Body of pancreas (tissue), 4 donors: ENCODE measurements at regions not wholly inside any gene's neighbourhood (a gene's known extent, or its start where the extent isn't known, plus 50 kb on each side); places are given as distances from the start of the nearest gene placed in this dataset.
A peak's percentile ranks its signal among the peaks of the same experiment; 100 is the strongest.
"Not testable (repeated sequence)": the region's sequence is repeated elsewhere in the genome, so short reads cannot be mapped to it uniquely, and the experiment has no call there.

ENCODE experiments used
- ATAC-seq: fragments of 150-250 bp; one replicate; pipeline ENCODE4 v1.9.1; 2016
- DNase-seq, 4 donors: peaks; one replicate each; pipeline ENCODE4 v3.0.0-alpha.2; 2019
- H3K27ac ChIP-seq, 4 donors: fragments of 200-600 bp; sonication (generic); 1 replicate in 3 of 4; 2 replicates in 1 of 4; pipeline versions ENCODE4 v1.5.1 to v1.6.1; 2016 to 2019; ENCODE audit warnings: mild to moderate bottlenecking in 1 of 4, mixed read lengths in 1 of 4, moderate library complexity in 1 of 4
- H3K27me3 ChIP-seq, 2 donors: fragments of 200-600 bp; sonication (generic); one replicate each; pipeline ENCODE4 v1.6.0; 2016; ENCODE audit warnings: mild to moderate bottlenecking in 1 of 2
- H3K36me3 ChIP-seq, 2 donors: fragments of 200-600 bp; sonication (generic); replicated peaks in 1 of 2; 2 replicates each; pipeline ENCODE4 v1.5.1; 2016; ENCODE audit warnings: low read depth in 2 of 2; ENCODE audit not compliant: insufficient read depth in 1 of 2
- H3K4me1 ChIP-seq: fragments of 200-600 bp; sonication (generic); one replicate; pipeline ENCODE4 v1.6.0; 2016
- H3K4me3 ChIP-seq, 2 donors: fragments of 200-600 bp; sonication (generic); 1 replicate in 1 of 2; 2 replicates in 1 of 2; pipeline ENCODE4 v1.5.1; 2016 to 2019
- H3K9me3 ChIP-seq, 3 donors: fragments of 200-600 bp; sonication (generic); 1 replicate in 2 of 3; 2 replicates in 1 of 3; pipeline ENCODE4 v1.5.1; 2016
- CTCF ChIP-seq, 7 experiments: fragments of 450-650 bp in 4 of 7; fragments of 200-600 bp in 3 of 7; sonication (generic) in 3 of 7; IDR thresholded peaks; one replicate each; pipeline ENCODE4 v1.5.1; 2016 to 2019; ENCODE audit warnings: antibody characterized with exemption in 7 of 7
- POLR2A ChIP-seq, 3 donors: fragments of 450-650 bp; IDR thresholded peaks; one replicate each; pipeline ENCODE4 v1.6.1; 2016; ENCODE audit warnings: antibody characterized with exemption in 3 of 3, mild to moderate bottlenecking in 2 of 3
- WGBS, 2 donors: methylation state at CpG; one replicate each; pipeline ENCODE4 v1.1.5; 2017; 5-methylcytosine and 5-hydroxymethylcytosine counted together
- intact Hi-C: fragments of 100-400 bp; cut with DNase I; formaldehyde crosslinking; loops from one replicate; pipeline ENCODE4 v1.15.1; 2023

DNA sequence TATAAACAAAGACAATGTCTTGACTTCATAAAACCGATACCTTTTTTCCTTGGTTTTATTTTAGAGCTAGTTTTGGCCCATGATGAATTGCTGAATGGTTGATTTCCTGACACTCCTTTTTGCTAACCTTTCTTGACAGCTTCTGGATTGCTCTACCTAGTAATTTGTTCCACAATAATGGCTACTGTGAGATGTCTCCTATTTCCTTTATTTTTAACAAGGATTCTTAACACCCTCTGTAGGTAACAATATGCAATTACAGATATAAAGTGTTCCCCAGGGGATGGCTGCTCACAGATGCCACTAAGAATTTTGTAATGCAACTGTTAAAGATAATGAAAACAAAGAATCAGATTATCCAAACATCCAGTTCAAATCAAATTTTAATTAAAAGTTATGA, 100.8 kb upstream of the ATP5MC3 start:
- H3K4me1 ChIP-seq: no peaks in the 10 kb centered on the region
- DNase-seq: no peak
- no peaks in the 10 kb centered on the region for H3K27me3 ChIP-seq
- H3K27ac ChIP-seq: no peak overlapping the region
- 89 to 92% methylated on average over 1 of the region's 1 CpG for whole genome bisulfite sequencing, 2 donors
- H3K36me3 ChIP-seq: no peaks in the 10 kb centered on the region
- TF ChIP-seq POLR2A (IDR thresholded peaks at IDR 0.05) (no peak), CTCF (IDR thresholded peaks at IDR 0.05) (peak in 6 of 7 experiments; percentile 31 to 63 (median 56))
- no peaks in the 10 kb centered on the region for H3K9me3 ChIP-seq
- intact Hi-C loops: no loop called here
- H3K4me3 ChIP-seq: no peak overlapping the region
- peak; percentile 79 for ATAC-seq

DNA sequence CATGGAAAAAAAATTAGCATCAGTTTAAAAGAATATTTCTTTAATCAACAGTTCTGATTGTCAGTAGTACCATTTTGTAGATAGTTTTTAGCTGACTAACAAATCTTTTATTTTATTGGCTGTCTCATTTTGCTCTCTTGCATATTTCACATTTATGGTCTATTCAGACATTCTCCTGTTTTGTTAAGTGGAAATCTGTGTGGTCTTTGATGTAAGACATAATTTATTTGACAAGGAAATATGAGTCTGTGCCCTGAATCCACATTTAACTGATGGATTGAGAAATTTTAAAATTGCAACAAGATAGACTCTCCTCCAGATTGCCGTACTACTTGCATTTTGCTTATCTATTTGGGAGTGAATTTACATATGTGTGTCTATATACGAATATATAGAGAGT, 96.3 kb upstream of the ATP5MC3 start:
- Histone ChIP-seq H3K9me3 (no peaks in the 10 kb centered on the region), H3K4me3 (no peak overlapping the region), H3K36me3 (no peaks in the 10 kb centered on the region), H3K27ac (no peak overlapping the region), H3K27me3 (no peaks in the 10 kb centered on the region), H3K4me1 (no peaks in the 10 kb centered on the region)
- TF ChIP-seq CTCF (IDR thresholded peaks at IDR 0.05): no peak
- TF ChIP-seq POLR2A (IDR thresholded peaks at IDR 0.05): no peak
- no peak for ATAC-seq
- 80 to 86% methylated on average over 2 of the region's 2 CpGs for WGBS, 2 donors
- no peak for DNase-seq
- intact Hi-C loops: no loop called here

GRCh38 chr2:175275539-175275938, 94.0 kb upstream of the ATP5MC3 start:
- 25 to 31% methylated on average over 2 of the region's 2 CpGs for WGBS, 2 donors
- no peak for TF ChIP-seq POLR2A (IDR thresholded peaks at IDR 0.05)
- no peak for DNase-seq

GRCh38 chr2:175259164-175259563, 77.7 kb upstream of the ATP5MC3 start:
- no peak for ATAC-seq
- WGBS, 2 donors: 96 to 100% methylated on average over 1 of the region's 1 CpG

More at GRCh38 chr2:175275539-175275938, 94.0 kb upstream of the ATP5MC3 start:
- intact Hi-C loops: no loop called here
- Histone ChIP-seq H3K4me3 (no peak overlapping the region), H3K27ac (no peak overlapping the region), H3K4me1 (no peaks in the 10 kb centered on the region), H3K36me3 (no peaks in the 10 kb centered on the region), H3K9me3 (no peaks in the 10 kb centered on the region), H3K27me3 (no peaks in the 10 kb centered on the region)
- ATAC-seq: no peak

GRCh38 chr2:175256806-175257585, 75.5 kb upstream of the ATP5MC3 start:
- no peak for TF ChIP-seq CTCF (IDR thresholded peaks at IDR 0.05)
- no peak for TF ChIP-seq POLR2A (IDR thresholded peaks at IDR 0.05)
- H3K27ac ChIP-seq: no peak overlapping the region

More at GRCh38 chr2:175259164-175259563, 77.7 kb upstream of the ATP5MC3 start:
- TF ChIP-seq CTCF (IDR thresholded peaks at IDR 0.05) (no peak), POLR2A (IDR thresholded peaks at IDR 0.05) (no peak)
- no peak overlapping the region for H3K4me3 ChIP-seq
- no peak overlapping the region for H3K27ac ChIP-seq
- DNase-seq: no peak
- no peaks in the 10 kb centered on the region for H3K27me3 ChIP-seq
- H3K9me3 ChIP-seq: no peaks in the 10 kb centered on the region
- H3K36me3 ChIP-seq: no peaks in the 10 kb centered on the region
- intact Hi-C loops: no loop called here
- no peaks in the 10 kb centered on the region for H3K4me1 ChIP-seq

DNA sequence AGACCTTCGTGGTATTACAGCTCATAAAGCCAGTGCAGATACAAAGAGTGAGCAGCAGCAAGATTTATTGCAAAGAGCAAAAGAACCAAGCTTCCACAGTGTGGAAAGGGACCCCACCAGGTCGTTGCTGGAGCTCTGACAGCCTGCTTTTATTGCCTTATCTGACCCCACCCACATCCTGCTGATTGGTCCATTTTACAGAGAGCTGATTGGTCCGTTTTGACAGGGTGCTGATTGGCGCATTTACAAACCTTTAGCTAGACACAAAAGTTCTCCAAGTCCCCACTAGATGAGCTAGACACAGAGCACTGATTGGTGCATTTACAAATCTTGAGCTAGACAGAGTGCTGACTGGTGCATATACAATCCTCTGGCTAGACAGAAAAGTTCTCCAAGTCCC, 74.9 kb upstream of the ATP5MC3 start:
- intact Hi-C loops, H3K36me3 ChIP-seq, DNase-seq, ATAC-seq, H3K27ac ChIP-seq, H3K27me3 ChIP-seq, H3K4me3 ChIP-seq, H3K4me1 ChIP-seq, H3K9me3 ChIP-seq: not testable (repeated sequence)
- 49 to 68% methylated on average over 4 of the region's 4 CpGs for WGBS, 2 donors

More at GRCh38 chr2:175256806-175257585, 75.5 kb upstream of the ATP5MC3 start:
- Histone ChIP-seq H3K4me1 (no peaks in the 10 kb centered on the region), H3K4me3 (no peak overlapping the region), H3K27me3 (no peaks in the 10 kb centered on the region), H3K9me3 (no peaks in the 10 kb centered on the region), H3K36me3 (no peaks in the 10 kb centered on the region)
- no peak for ATAC-seq
- 85 to 88% methylated on average over 46 to 58 of the region's 69 CpGs for WGBS, 2 donors
- no peak for DNase-seq
- intact Hi-C loops: no loop called here
